Upper lobe of left lung (tissue), 4 donors: ENCODE measurements at regions not wholly inside any gene's neighbourhood (a gene's known extent, or its start where the extent isn't known, plus 50 kb on each side); places are given as distances from the start of the nearest gene placed in this dataset.

Experiments
- EP300 ChIP-seq, 4 donors: sonication (generic); formaldehyde crosslinking; IDR thresholded peaks; one replicate each; pipeline ENCODE4 v1.5.1; 2017; ENCODE audit warnings: antibody characterized with exemption in 4 of 4, control low read depth in 2 of 4
- POLR2A ChIP-seq, 4 donors: fragments of 450-650 bp; IDR thresholded peaks; one replicate each; pipeline ENCODE4 v1.5.1; 2016 to 2017; ENCODE audit warnings: antibody characterized with exemption in 4 of 4, mild to moderate bottlenecking in 2 of 4
- POLR2AphosphoS5 ChIP-seq, 2 donors: sonication (generic); formaldehyde crosslinking; IDR thresholded peaks; one replicate each; pipeline ENCODE4 v1.5.1; 2017; ENCODE audit warnings: antibody characterized with exemption in 2 of 2
- TF ChIP-seq, protein P1 (sequence below), 6 experiments: fragments of 450-650 bp in 4 of 6; fragments of 200-600 bp in 2 of 6; sonication (generic) in 2 of 6; IDR thresholded peaks; one replicate each; pipeline ENCODE4 v1.5.1; 2016 to 2019; ENCODE audit warnings: antibody characterized with exemption in 6 of 6

DNA sequence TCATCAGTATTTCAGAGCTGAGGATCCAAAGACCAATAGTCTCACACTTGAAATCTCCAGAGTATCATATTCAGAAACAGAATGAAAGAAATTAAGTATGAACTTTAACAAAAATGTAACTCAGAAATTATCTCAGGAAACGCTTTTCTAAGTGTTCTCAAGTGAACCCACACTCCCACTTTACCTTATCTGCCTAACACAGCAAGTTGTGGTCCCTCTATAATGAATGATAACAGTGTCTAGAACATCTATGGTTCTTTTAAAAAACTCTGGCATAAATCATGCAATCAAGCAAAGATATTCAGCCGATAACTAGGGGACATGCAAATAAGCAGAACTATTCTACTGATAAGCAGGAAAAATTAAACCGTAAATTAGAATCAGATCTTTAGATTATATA is 1574.2 kb downstream of the PLA2G4A start:
- TF ChIP-seq, protein P1, sequence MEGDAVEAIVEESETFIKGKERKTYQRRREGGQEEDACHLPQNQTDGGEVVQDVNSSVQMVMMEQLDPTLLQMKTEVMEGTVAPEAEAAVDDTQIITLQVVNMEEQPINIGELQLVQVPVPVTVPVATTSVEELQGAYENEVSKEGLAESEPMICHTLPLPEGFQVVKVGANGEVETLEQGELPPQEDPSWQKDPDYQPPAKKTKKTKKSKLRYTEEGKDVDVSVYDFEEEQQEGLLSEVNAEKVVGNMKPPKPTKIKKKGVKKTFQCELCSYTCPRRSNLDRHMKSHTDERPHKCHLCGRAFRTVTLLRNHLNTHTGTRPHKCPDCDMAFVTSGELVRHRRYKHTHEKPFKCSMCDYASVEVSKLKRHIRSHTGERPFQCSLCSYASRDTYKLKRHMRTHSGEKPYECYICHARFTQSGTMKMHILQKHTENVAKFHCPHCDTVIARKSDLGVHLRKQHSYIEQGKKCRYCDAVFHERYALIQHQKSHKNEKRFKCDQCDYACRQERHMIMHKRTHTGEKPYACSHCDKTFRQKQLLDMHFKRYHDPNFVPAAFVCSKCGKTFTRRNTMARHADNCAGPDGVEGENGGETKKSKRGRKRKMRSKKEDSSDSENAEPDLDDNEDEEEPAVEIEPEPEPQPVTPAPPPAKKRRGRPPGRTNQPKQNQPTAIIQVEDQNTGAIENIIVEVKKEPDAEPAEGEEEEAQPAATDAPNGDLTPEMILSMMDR (IDR thresholded peaks at IDR 0.05) = no peak
- no peak for TF ChIP-seq POLR2A (IDR thresholded peaks at IDR 0.05)
- no peak for TF ChIP-seq EP300 (IDR thresholded peaks at IDR 0.05)
- no peak for TF ChIP-seq POLR2AphosphoS5 (IDR thresholded peaks at IDR 0.05)
